Amygdala (tissue), 56 donors: ENCODE measurements at regions not wholly inside any gene's neighbourhood (a gene's known extent, or its start where the extent isn't known, plus 50 kb on each side); places are given as distances from the start of the nearest gene placed in this dataset.
"Not testable (repeated sequence)": the region's sequence is repeated elsewhere in the genome, so short reads cannot be mapped to it uniquely, and the experiment has no call there.

Experiments
- DNase-seq, 56 donors: peaks; one replicate each; lab custom pipeline; 2025; lab: John Stamatoyannopoulos, UW

- DNase-seq, result no peak
Observed at GRCh38 chr1:191305370-191305769, 827.7 kb upstream of the BRINP3 start.

GRCh38 chr1:191306916-191307315 lies 829.3 kb upstream of the BRINP3 start:
- no peak for DNase-seq

GRCh38 chr1:191320062-191320461 lies 838.2 kb upstream of the RGS18 start:
- no peak for DNase-seq

GRCh38 chr1:191327868-191328267 lies 830.4 kb upstream of the RGS18 start:
- no peak for DNase-seq

- DNase-seq, result no peak
Observed at GRCh38 chr1:191343816-191344215, 814.4 kb upstream of the RGS18 start.

- no peak for DNase-seq
Observed at GRCh38 chr1:191346381-191346780, 811.9 kb upstream of the RGS18 start.

GRCh38 chr1:191348328-191348727 lies 809.9 kb upstream of the RGS18 start:
- no peak for DNase-seq

GRCh38 chr1:191350938-191351337 lies 807.3 kb upstream of the RGS18 start:
- no peak for DNase-seq

GRCh38 chr1:191358724-191359123 lies 799.5 kb upstream of the RGS18 start:
- DNase-seq, result no peak

- no peak for DNase-seq
Observed at GRCh38 chr1:191366686-191367085, 791.6 kb upstream of the RGS18 start.

GRCh38 chr1:191368891-191369654 lies 789.2 kb upstream of the RGS18 start:
- DNase-seq, result no peak

- no peak for DNase-seq
Observed at GRCh38 chr1:191371626-191372025, 786.6 kb upstream of the RGS18 start.

- no peak for DNase-seq
Observed at GRCh38 chr1:191388283-191388682, 770.0 kb upstream of the RGS18 start.

- no peak for DNase-seq
Observed at GRCh38 chr1:191396622-191397021, 761.6 kb upstream of the RGS18 start.

- no peak for DNase-seq
Observed at GRCh38 chr1:191398551-191398950, 759.7 kb upstream of the RGS18 start.

GRCh38 chr1:191405417-191405816 lies 752.8 kb upstream of the RGS18 start:
- no peak for DNase-seq

GRCh38 chr1:191414981-191415640 lies 743.2 kb upstream of the RGS18 start:
- DNase-seq, result no peak

GRCh38 chr1:191419842-191420241 lies 738.4 kb upstream of the RGS18 start:
- DNase-seq, result no peak

- no peak for DNase-seq
Observed at GRCh38 chr1:191427593-191427992, 730.7 kb upstream of the RGS18 start.

- no peak for DNase-seq
Observed at GRCh38 chr1:191432817-191433216, 725.4 kb upstream of the RGS18 start.

- no peak for DNase-seq
Observed at GRCh38 chr1:191438979-191439378, 719.3 kb upstream of the RGS18 start.

- not testable (repeated sequence) for DNase-seq
Observed at GRCh38 chr1:191448279-191448678, 710.0 kb upstream of the RGS18 start.
